Retinal pigment epithelial cell (primary cell): ENCODE measurements at regions not wholly inside any gene's neighbourhood (a gene's known extent, or its start where the extent isn't known, plus 50 kb on each side); places are given as distances from the start of the nearest gene placed in this dataset.
"Not testable (repeated sequence)": the region's sequence is repeated elsewhere in the genome, so short reads cannot be mapped to it uniquely, and the experiment has no call there.

Experiments
- DNase-seq: peaks from one replicate; pipeline ENCODE4 v3.0.0-alpha.2; 2010; ENCODE audit warnings: low read depth
- H3K4me3 ChIP-seq: 2 replicates; pipeline ENCODE4 v1.5.1; 2011; ENCODE audit warnings: mild to moderate bottlenecking, low read length, control low read depth, moderate library complexity
- TF ChIP-seq, protein P1 (sequence below): conservative IDR thresholded peaks from 2 replicates; pipeline ENCODE4 v1.5.1; 2011; ENCODE audit warnings: low read depth, low read length, control low read depth, inconsistent platforms

DNA sequence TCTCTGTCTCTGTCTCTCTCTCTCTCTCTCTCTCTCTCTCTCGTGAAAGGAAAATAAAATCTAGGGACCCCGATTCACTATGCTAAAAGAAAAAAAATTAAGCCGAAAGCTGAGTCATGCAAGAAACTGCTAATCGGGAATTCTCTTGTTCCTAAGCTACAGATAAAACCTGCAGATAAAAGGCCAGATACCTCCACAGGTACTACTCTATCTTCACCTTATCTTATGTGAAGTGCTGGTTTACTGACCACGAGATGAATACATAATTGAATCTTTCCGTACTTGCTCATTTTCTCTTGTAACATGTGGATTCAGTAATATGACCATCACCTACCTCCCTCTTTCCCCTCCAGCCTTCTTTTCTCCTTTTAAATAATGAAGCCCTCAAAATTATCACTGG, 120.5 kb downstream of the RFX6 start:
- DNase-seq, result no peak
- no peak overlapping the region for H3K4me3 ChIP-seq
- TF ChIP-seq, protein P1, sequence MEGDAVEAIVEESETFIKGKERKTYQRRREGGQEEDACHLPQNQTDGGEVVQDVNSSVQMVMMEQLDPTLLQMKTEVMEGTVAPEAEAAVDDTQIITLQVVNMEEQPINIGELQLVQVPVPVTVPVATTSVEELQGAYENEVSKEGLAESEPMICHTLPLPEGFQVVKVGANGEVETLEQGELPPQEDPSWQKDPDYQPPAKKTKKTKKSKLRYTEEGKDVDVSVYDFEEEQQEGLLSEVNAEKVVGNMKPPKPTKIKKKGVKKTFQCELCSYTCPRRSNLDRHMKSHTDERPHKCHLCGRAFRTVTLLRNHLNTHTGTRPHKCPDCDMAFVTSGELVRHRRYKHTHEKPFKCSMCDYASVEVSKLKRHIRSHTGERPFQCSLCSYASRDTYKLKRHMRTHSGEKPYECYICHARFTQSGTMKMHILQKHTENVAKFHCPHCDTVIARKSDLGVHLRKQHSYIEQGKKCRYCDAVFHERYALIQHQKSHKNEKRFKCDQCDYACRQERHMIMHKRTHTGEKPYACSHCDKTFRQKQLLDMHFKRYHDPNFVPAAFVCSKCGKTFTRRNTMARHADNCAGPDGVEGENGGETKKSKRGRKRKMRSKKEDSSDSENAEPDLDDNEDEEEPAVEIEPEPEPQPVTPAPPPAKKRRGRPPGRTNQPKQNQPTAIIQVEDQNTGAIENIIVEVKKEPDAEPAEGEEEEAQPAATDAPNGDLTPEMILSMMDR, result no peak

DNA sequence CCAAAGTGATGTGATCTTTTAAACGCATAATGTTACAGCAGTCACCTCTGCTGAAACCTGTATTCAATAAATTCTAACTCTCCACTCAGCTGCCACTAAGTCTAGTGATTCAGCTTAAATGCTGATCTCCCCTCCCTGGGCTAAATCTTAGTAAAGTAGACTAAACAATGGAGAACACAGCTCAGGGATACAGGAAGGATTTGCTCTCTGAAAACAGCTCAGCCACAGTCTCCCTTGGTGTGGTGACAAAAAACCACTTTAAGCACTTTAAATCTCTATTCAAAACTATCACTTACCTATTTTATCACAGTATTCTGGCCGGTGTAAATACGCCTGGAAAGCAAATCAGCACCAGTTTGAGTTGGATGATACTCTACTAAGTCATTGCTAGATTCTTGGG, 130.6 kb downstream of the RFX6 start:
- no peak for DNase-seq
- TF ChIP-seq, protein P1, result no peak
- H3K4me3 ChIP-seq, result no peak overlapping the region

DNA sequence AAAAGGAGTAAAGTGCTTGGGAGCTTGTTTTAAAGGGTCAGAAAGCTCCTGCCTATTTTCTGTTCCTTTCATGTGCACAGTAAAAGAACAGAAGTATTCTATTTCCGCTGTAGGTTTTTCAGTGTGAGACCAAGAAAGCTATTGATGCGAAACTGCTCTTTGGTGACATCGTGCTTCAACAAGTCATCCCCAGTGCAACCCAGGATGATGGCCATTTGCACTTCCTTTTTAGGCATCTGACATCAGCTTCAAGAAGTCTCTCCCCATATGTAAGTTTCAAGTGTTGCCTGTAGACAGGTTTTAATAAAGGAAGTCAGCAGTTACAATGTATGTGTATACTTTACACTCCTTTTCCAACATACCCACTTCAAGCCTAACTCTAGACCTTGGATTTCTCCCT, 131.6 kb downstream of the RFX6 start:
- TF ChIP-seq, protein P1, result no peak
- H3K4me3 ChIP-seq, result no peak overlapping the region
- no peak for DNase-seq

DNA sequence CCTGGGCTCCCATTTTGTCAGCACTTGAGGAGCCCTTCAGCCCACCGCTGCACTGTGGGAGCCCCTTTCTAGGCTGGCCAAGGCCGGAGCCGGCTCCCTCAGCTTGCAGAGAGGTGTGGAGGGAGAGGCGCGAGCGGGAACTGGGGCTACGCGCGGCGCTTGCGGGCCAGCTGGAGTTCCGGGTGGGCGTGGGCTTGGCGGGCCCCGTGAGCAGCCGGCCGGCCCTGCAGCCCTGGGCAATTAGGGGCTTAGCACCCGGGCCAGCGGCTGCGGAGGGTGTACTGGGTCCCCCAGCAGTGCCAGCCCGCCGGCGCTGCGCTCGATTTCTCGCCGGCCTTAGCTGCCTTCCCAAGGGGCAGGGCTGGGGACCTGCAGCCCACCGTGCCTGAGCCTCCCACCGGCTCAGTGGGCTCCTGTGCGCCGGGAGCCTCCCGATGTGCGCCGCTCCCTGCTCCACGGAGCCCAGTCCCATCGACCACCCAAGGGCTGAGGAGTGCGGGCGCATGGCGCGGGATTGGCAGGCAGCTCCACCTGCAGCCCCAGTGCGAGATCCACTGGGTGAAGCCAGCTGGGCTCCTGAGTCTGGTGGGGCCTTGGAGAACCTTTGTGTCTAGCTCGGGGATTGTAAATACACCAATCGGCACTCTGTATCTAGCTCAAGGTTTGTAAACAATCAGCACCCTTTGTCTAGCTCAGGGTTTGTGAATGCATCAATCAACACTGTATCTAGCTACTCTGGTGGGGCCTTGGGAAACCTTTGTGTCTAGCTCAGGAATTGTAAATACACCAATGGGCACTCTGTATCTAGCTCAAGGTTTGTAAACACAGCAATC, 137.8 kb downstream of the RFX6 start:
- DNase-seq, H3K4me3 ChIP-seq: not testable (repeated sequence)

DNA sequence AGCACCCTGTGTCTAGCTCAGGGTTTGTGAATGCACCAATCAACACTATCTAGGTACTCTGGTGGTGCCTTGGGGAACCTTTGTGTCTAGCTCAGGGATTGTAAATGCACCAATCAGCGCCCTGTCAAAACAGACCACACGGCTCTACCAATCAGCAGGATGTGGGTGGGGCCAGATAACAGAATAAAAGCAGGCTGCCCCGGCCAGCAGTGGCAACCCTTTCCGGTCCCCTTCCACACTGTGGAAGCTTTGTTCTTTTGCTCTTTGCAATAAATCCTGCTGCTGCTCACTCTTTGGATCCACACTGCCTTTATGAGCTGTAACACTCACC, 138.4 kb downstream of the RFX6 start:
- H3K4me3 ChIP-seq, DNase-seq: not testable (repeated sequence)

DNA sequence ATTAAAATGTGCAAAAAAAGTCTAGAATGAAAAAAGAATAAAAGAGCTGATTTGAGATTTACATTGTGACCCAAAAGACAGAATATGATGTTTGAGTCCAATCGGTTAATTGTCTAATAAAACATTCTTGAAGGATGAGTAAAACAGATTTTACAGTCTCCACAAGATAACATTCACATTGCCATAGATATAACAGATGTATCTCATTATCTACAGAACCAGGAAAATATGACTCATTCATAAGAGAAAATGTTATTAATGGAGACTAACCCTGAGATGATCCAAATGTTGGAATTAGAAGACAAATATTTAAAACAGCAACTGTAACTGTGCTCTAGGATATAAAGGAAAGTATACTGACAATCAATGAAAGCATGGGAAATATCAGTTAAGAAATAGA, 141.7 kb downstream of the RFX6 start:
- no peak overlapping the region for H3K4me3 ChIP-seq
- no peak for DNase-seq
- TF ChIP-seq, protein P1, result no peak

DNA sequence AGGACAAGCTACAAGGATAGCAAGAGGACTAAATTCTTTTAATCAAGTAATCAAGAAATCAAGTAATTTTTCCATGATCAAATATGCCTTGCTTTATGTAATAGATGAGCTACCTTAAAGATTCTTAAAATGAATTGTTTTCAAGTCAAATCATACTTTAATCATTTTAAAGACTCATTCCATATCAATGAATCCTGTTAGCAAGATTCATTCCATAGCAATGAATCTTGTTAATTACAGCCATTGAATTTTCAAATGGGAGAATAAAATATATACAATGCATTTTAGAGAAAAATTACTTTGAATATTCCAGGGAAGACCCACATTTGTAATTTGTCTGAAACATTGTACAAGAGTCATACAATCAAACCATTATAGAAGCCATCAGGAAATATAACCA, 145.7 kb downstream of the RFX6 start:
- TF ChIP-seq, protein P1, result no peak
- no peak for DNase-seq

DNA sequence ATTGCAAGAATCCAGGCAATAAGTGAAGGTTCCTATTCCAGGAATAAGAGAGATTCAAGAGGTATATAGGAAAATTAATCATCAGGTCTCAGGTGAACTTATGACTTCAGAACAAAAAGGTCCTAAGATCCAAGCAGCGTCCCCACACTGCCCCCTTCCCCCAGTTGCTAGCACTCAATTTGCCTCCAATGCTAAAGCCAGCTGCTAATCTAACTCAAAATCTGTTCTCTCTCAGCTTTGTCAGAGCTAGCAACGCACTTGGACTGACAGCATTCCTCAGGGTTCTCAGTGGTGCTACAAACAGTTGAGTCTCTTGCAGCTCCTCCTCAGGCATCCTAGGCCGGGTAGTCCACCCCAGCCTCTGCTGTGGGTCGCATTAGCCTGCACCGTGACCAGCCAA, 148.3 kb downstream of the RFX6 start:
- H3K4me3 ChIP-seq, result no peak overlapping the region
- TF ChIP-seq, protein P1, result no peak
- no peak for DNase-seq

More for the DNA sequence above, 145.7 kb downstream of the RFX6 start:
- no peak overlapping the region for H3K4me3 ChIP-seq
